Posterior vena cava (tissue), 2 donors: ENCODE measurements at regions not wholly inside any gene's neighbourhood (a gene's known extent, or its start where the extent isn't known, plus 50 kb on each side); places are given as distances from the start of the nearest gene placed in this dataset.
"Not testable (repeated sequence)": the region's sequence is repeated elsewhere in the genome, so short reads cannot be mapped to it uniquely, and the experiment has no call there.

Experiments
- DNase-seq: peaks from one replicate; pipeline ENCODE4 v3.0.0-alpha.2; 2020; ENCODE audit warnings: low spot score
- intact Hi-C, 2 donors: fragments of 100-400 bp; cut with DNase I; formaldehyde crosslinking; loops; one replicate each; pipeline versions ENCODE4 v1.14.1 to v1.14.2; 2022 to 2023
- donor health status: DM: yes; HTN: yes; CAD: no.
- donor health status: DM: yes; HTN: yes; CAD: no.

DNA sequence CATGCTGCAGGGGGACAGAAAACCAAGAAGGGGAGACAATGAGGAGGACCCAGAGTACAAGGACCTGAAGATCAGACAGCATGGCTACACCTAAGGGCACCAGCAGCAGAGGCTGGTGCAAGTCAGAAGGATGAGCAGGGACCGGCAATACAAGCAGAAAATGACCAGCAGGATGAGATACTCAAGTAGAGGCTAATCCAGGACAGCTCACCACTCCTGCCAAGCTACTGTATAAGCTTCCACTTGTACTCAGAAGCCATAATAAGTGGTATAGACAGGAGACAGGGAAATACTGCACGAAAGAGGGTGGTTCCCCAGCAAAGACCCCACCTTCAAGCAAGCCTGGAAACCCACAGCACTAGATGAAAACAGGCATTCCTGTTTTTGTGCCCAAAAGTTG is 138.7 kb upstream of the ZC3H12C start:
- DNase-seq: no peak
- intact Hi-C loops: no loop called here

DNA sequence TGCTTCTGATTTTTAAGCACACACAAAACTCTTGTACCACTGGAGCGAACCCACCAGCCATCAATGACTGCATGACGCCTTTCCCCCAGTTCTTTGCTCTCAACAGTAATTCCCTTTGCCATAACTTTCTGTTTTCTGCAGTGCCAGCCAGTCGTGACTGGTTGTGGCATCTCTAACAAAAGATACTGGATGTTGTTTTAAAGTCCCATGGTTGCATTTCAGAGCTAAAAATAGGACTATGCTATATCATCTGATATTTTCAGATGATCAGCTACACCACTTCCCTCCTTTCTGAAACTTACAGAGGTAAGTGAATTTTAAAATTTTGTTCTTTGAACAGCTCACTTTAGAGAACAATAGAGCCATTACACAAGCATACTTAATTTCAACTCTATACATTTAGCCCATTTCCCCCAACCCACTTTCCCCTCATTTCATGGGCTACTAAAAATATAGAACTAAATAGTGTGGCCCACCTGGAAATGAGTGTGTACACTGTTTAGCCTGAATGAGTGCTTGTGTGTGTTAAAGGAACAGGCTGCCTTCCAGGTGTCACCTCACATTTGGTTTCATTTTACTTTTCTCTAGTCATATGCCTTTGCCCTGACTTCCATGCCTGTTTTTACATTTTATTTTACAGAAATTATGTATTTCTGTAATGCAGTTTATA is 136.9 kb upstream of the ZC3H12C start:
- no peak for DNase-seq
- intact Hi-C loops: no loop called here

DNA sequence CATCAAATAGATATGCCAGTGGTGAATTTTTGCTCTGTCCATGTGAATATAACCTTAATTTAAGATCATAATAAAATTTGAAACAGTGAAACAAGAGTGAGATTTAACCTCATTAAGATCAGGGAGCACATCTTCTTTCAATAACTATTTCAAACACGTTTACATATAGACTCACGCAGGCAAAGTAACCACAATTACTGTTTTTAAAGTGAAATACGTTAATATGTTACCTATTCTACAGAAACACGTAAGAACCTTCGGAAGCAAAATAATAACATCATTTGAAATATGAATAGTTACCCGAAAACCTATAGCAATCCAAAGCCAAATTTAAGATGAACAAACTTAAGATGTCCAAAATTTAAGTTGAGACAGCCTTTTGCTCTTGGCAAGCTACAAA is 136.2 kb upstream of the ZC3H12C start:
- intact Hi-C loops: no loop called here
- no peak for DNase-seq

DNA sequence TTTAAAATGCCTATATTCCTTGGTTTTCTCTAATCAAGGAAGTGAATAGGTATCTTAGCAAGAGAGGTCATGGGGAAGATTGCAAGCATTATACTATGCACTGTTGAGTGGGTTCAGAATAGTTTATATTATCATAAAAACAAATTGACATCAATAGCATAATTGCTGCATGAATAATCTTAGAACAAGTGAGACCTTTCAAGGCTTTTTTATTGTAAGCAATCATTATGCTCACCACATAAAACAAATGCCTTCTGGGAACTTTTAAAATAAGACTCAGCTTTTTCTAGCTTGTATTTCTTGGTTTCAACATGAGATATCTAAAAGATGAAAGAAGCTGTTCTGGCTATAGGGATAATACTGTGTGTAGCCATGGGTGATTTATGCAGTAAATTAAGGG is 135.6 kb upstream of the ZC3H12C start:
- intact Hi-C loops: no loop called here
- DNase-seq: no peak

DNA sequence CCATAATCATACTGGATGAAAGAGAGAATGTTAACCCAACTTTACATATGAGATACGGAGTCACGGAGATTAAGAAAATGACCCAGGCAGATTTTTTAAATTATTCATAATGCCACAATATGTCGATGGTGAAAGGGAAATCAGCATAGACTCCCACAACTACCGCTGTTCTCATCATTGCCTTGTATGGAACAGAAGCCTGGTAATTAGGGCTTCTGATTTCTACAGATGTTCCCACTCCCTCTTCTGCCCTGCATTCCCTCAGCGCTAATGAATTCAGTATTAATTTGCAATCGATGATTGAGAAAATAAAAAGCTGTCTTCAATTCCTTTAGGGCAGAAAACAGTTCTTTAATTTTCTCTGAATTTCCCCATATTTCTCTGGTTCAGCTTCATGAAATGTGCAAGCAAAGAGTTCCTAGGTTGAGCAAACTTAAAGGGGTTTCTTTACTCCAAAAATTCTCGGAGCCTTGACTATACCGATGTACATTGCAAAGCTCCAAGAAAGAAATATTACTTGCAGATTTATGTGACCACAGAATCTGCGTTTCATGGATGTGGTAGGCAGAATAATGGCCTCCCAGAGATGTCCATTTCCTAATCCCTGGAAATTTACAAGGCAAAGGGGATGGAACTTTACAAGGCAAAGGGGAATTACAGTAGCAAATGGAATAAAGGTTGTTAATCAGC is 134.9 kb upstream of the ZC3H12C start:
- DNase-seq: no peak
- intact Hi-C loops: no loop called here

DNA sequence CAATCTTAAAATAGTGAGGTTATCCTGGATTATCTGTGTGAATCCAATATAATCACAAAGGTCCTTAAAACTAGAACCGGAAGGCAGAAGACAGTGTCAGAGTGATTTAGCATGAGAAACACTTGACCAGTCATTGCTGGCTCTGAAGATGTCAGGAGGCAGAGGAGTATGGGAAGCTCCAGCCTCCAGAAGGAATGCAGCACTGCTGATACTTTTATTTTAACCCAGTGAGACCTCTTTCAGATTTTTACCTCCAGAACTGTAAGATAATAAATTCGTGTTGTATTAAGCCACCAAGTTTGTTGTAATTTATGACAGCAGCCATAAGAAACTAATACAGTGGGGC is 134.4 kb upstream of the ZC3H12C start:
- intact Hi-C loops: no loop called here
- no peak for DNase-seq

DNA sequence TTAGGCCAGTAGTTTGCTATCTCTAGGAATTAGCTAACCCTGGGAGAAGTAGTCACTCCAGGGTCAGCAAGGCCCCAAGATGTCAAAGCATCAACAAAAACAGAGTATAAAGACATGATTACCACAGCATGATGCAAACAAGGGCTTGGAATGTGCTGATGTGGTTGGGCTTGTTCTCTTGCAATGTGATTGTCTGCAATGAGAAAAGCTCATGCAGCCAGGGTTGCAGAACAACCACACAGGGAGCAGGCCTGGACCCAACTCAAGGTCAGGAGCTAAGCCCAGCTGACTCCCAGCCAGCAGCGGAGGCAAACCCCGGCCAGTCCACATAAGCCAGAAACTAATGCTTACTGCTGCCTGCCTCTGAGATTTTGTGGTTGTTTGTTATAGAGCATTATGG is 132.4 kb upstream of the ZC3H12C start:
- peak; percentile 88 for DNase-seq
- intact Hi-C loops: no loop called here

DNA sequence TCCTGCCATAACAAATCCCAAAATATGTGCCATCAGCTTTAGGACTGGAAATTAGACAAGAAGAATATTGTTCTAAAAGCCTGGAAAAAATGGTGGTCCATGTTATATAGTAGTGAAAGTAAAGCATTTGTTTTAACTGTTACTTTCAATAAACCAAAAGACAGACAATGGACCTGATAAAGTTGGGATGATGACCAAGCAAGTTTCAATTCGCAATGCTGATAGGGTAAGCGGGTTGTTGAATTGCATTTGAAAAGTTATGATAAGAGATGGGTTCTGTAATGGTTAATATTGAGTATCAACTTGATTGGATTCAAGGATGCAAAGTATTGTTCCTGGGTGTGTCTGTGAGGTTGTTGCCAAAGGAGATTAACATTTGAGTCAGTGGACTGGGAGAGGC is 131.9 kb upstream of the ZC3H12C start:
- DNase-seq: no peak
- intact Hi-C loops: no loop called here

DNA sequence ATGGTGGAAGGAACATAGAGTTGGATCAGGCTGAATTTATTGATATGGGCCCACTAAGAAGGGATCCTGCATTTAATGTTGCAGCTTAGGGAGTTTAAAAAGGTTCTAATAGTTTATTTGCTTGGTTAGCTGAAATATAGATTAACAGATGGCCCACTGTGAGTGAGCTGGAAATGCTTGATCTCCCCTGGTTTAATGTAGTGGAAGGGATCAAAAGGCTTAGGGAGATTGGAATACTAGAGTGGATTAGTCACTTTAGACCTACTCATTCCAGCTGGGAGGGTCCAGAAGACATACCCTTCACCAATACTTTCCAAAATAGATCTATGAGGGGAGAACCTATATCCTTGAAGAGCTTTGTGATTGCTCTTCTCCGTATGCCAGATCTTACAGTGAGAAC is 130.1 kb upstream of the ZC3H12C start:
- intact Hi-C loops: no loop called here
- no peak for DNase-seq

DNA sequence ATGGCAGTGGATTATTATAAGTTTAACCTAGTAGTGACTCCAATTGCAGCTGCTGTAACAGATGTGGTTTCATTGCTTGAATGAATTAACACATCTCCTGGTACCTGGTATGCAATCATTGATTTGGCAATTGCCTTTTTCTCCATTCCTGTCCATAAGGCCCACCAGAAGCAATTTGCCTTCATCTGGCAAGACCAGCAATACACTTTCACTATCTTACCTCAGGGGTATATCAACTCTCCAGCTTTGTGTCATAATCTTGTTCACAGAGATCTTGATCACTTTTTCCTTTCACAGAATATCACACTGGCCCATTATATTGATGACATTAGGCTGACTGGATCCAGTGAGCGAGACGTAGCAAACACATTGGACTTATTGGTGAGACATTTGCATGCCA is 128.7 kb upstream of the ZC3H12C start:
- intact Hi-C loops: no loop called here
- DNase-seq: no peak

DNA sequence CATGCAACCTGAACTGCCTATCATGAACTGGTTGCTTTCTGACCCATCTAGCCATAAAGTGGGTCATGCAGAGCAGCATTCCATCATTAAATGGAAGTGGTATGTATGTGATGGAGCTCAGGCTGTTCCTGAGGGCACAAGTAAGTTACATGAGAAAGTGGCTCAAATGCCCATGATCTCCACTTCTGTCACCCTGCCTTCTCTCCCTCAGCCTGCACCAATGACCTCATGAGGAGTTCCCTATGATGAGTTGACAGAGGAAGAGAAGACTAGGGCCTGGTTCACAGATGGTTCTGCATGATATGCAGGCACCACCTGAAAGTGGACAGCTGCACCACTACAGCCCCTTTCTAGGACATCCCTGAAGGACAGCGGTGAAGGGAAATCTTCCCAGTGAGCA is 127.7 kb upstream of the ZC3H12C start:
- DNase-seq, intact Hi-C loops: not testable (repeated sequence)

DNA sequence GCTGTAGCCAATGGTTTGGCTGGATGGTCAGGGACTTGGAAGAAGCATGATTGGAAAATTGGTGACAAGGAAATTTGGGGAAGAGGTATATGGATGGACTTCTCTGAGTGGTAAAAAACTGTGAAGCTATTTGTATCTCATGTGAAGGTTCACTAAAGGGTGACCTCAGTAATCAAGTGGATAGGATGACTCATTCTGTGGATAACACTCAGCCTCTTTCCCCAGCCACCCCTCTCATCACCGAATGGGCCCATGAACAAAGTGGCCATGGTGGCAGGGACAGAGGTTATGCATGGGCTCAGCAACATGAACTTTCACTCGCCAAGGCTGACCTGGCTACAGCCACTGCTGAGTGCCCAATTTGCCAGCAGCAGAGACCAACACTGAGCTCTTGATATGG is 127.3 kb upstream of the ZC3H12C start:
- intact Hi-C loops, DNase-seq: not testable (repeated sequence)

DNA sequence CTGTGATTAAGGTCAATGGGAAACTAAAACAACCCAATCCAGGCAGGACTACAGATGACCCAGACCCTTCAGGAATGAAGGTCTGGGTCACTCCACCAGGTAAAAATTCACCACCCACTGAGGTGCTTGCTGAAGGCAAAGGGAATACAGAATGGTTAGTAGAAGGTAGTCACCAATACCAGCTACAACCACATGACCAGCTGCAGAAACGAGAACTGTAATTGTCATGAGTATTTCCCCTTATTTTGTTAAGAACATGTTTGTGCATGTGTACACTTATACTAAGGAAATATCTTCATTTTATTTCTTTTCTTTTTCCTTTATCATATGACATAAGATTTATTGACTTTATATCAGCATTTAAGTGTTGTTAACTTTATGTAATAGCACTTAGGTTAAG is 126.1 kb upstream of the ZC3H12C start:
- DNase-seq, intact Hi-C loops: not testable (repeated sequence)

DNA sequence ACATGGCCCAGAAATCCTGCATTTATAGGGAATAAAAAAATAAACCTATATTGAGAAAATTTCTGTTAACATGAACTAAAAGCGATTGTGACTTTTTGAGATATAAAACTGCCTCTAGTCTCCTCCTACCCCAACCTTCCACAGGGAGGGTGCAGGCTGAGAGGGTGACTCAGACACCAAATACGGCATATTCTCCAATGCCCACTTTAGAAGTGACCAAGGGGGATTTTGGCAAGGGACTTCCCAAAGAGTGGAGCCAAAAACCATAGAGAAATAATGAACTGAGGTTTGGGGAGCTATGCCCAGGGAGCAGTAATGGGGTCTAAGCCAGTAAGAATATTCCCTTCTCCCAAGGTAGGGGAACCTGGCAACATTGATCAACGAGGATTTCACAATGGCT is 124.9 kb upstream of the ZC3H12C start:
- intact Hi-C loops: no loop called here

DNA sequence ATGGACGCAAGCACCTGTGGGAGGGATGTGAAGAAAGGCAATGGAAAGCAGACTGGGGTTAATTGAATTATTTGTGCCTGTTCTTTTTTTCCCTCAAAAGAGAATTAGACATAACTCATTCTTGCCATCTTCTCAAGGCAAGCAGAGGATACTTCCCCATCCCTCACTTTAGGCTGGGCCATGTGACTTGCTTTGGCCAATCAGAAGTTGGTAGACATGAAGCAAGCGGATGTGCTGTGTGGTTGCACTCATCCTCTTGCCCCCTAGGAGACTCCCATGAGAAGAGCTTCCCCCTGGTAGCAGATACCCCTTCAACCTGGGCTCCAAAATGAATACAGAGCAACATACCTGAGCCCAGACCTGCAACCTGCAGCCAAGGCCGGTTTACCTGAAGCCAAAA is 124.4 kb upstream of the ZC3H12C start:
- DNase-seq: no peak
- intact Hi-C loops: no loop called here

More for the DNA sequence above, 124.9 kb upstream of the ZC3H12C start:
- no peak for DNase-seq

DNA sequence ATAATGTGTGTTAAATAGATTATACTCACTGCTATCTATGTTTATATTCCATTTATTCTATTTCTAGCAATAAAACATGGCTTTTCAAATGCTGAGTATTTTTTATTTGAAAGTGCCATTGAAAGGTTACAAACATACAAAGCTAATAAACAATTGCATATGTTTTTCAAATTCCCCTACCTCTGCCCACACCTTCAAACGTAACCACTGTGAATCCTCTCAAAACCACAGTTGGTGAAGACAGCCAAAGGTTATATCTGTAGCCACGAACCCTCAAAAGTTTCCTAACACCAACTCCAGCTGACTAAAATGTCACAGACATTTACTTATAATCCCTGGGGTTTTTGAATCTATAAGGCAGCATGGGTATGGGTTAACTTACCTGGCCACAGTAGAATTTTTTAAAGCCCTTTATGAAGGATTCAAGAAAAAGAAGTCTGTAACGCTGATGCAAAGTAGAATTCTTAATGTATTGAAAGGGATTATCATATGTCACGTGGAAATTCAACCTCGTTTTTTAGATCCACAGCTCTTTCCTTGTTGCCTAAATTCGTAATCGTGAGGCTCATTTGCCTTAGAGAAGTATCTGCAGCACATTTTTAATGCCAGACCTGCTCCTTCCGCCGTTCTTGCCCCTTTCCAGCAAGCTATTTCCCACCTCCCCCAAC is 122.5 kb upstream of the ZC3H12C start:
- intact Hi-C loops: no loop called here
- DNase-seq: no peak

DNA sequence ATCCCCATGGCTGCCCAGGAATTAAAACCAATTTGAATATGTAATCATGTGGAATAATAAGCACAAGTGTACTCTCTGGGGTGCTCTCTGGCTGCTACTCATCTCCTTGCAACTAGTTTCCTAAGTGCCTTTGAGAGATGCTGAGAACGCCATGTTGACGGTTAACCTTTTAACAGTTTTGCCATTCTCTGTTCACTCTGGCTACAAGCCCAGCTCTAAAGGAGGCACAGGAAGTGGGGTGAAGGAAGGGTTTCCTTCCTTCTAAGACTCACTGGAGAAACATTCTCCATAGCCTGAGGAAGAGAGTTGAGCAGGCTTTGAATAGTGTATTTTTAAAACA is 122.0 kb upstream of the ZC3H12C start:
- no peak for DNase-seq
- intact Hi-C loops: no loop called here

DNA sequence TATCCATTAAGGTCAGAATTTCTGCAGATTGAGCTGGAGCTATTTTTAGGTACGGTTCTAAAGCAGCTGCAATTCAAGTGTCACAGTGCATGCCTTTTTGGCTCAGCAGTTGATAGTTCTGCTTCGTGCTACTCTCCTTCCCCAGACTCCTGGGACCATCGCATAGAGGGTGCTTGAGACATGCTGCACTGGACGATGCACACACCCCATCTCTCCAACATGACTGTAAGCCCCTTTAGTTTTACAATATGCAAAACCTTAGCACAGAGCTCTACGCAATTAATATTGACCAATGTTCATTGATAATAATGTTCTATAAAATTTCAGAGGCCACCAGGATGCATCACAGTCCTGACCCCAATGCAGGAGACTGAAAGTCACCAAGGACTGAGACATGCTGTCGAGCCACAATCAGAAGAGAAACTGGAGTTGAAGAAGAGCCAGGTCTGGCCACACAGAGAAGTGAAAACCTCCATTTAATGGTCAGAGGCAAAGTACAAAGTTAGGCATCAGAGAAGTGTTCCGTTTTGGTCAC is 120.9 kb upstream of the ZC3H12C start:
- no peak for DNase-seq
- intact Hi-C loops: no loop called here

DNA sequence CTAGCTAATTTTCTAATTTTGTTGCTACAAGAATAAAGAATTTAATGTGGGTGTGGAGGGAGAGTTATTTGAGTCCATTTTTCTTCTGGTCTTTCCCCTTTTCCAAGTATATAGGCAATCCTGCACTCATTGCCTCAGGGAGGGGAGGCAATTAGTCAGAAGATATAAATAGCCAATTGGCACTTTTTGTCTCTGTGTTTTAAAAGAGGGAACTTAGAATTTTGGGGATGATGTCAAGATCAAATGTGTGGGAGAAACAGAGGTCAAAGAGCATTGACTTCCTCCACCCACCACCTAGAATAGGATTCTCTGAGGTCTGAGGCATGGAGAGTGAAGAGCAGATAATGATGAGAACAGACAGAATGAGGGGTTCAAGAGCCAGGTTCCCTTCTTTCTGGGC is 120.3 kb upstream of the ZC3H12C start:
- intact Hi-C loops: no loop called here
- DNase-seq: no peak

DNA sequence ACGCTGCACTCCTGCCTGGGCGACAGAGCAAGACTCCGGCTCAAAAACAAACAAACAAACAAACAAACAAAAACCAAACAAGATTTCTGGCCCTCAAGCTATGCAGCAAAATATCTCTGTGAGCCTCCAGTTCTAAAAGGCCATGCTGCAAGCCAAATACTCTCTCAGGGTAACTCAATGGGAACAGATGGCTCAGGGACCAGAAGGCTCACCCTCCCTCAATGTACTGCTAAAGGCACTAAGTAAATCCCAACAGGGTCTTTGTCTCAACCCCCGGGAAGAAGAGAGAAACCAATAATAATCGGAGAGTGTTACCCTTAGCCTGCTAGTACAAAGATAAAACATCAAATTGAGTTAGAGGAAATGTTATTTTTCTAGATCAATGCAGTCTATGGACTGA is 119.7 kb upstream of the ZC3H12C start:
- DNase-seq: no peak
- intact Hi-C loops: no loop called here

DNA sequence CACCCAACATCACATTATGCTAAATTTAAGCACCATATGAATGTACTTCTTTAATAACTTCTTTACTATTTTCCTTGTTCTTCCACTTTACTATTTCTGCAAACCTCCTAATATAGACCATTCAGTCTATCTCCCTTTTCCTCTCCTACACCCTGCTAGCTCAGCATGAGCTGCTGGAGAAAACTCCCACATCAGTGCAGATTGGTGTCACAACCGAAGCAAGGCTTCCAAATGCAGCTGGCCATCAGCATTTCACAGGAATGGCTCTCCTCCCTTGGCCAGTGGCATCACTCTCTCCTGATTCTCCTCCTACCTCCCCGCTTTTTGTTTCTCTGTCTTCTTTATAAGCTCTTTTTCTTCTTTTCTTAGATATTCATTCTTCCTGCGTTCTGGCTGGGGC is 118.7 kb upstream of the ZC3H12C start:
- DNase-seq: no peak
- intact Hi-C loops: no loop called here
